ENCODE measurements at regions not wholly inside any gene's neighbourhood (a gene's known extent, or its start where the extent isn't known, plus 50 kb on each side); places are given as distances from the start of the nearest gene placed in this dataset.

GRCh38 chr4:100106982-100107381, 83.3 kb downstream of the DDIT4L start:
- Histone ChIP-seq H2AFZ (ENCODE audit: low read depth, low read length) (no peak overlapping the region), H3K9me3 (ENCODE audit: insufficient read depth, low read depth, low read length) (no peaks in the 10 kb centered on the region), H3K4me3 (ENCODE audit: insufficient read depth, low read depth, low read length) (no peak overlapping the region), H3K27ac (ENCODE audit: low read depth, low read length) (no peak overlapping the region), H4K20me1 (ENCODE audit: insufficient read depth, low read length) (no peaks in the 10 kb centered on the region), H3K27me3 (ENCODE audit: insufficient read depth, low read length) (no peaks in the 10 kb centered on the region), H3K79me2 (ENCODE audit: insufficient read depth, low read length) (no peaks in the 10 kb centered on the region), H3K36me3 (ENCODE audit: insufficient read depth, low read length) (no peaks in the 10 kb centered on the region), H3K4me2 (ENCODE audit: low read length) (no peak overlapping the region), H3K9ac (ENCODE audit: low read length) (no peak overlapping the region), H3K4me1 (ENCODE audit: insufficient read depth, low read length) (no peaks in the 10 kb centered on the region)
- no peaks in the 10 kb centered on the region for H3K27me3 Mint-ChIP-seq (ENCODE audit: low read depth, unreplicated experiment)
- H3K4me3 Mint-ChIP-seq (ENCODE audit: unreplicated experiment), result no peak overlapping the region
- TF ChIP-seq CTCF (IDR thresholded peaks at IDR 0.05; ENCODE audit: insufficient read depth, low read depth, low read length) (no peak), EZH2 (IDR thresholded peaks at IDR 0.05; ENCODE audit: insufficient read depth, low read length) (no peak)
- H3K36me3 Mint-ChIP-seq (ENCODE audit: low read depth, unreplicated experiment), result no peaks in the 10 kb centered on the region
- no peak for FAIRE-seq
- no peaks in the 10 kb centered on the region for H3K9me3 Mint-ChIP-seq (ENCODE audit: unreplicated experiment)
- H3K27ac Mint-ChIP-seq (ENCODE audit: unreplicated experiment), result no peak overlapping the region
- DNase-seq (ENCODE audit: low read depth), result no peak
- H3K4me1 Mint-ChIP-seq (ENCODE audit: low read depth, unreplicated experiment), result no peaks in the 10 kb centered on the region

- H2AFZ ChIP-seq (ENCODE audit: low read depth, low read length), result no peak overlapping the region
- H3K4me1 ChIP-seq (ENCODE audit: insufficient read depth, low read length), result no peaks in the 10 kb centered on the region
- no peaks in the 10 kb centered on the region for H3K27me3 ChIP-seq (ENCODE audit: insufficient read depth, low read length)
- H3K36me3 ChIP-seq (ENCODE audit: insufficient read depth, low read length), result no peaks in the 10 kb centered on the region
- H3K4me1 Mint-ChIP-seq (ENCODE audit: low read depth, unreplicated experiment), result peaks cover 7% of the 10 kb centered on the region
- no peak overlapping the region for H3K4me2 ChIP-seq (ENCODE audit: low read length)
- no peaks in the 10 kb centered on the region for H4K20me1 ChIP-seq (ENCODE audit: insufficient read depth, low read length)
- no peak for DNase-seq (ENCODE audit: low read depth)
- no peak overlapping the region for H3K9ac ChIP-seq (ENCODE audit: low read length)
- H3K9me3 Mint-ChIP-seq (ENCODE audit: unreplicated experiment), result no peaks in the 10 kb centered on the region
- H3K9me3 ChIP-seq (ENCODE audit: insufficient read depth, low read depth, low read length), result no peaks in the 10 kb centered on the region
- FAIRE-seq, result no peak
- TF ChIP-seq CTCF (IDR thresholded peaks at IDR 0.05; ENCODE audit: insufficient read depth, low read depth, low read length) (no peak), EZH2 (IDR thresholded peaks at IDR 0.05; ENCODE audit: insufficient read depth, low read length) (no peak)
- no peak overlapping the region for H3K27ac ChIP-seq (ENCODE audit: low read depth, low read length)
- H3K79me2 ChIP-seq (ENCODE audit: insufficient read depth, low read length), result no peaks in the 10 kb centered on the region
- no peaks in the 10 kb centered on the region for H3K36me3 Mint-ChIP-seq (ENCODE audit: low read depth, unreplicated experiment)
- no peaks in the 10 kb centered on the region for H3K27me3 Mint-ChIP-seq (ENCODE audit: low read depth, unreplicated experiment)
- no peak overlapping the region for H3K4me3 ChIP-seq (ENCODE audit: insufficient read depth, low read depth, low read length)
- H3K4me3 Mint-ChIP-seq (ENCODE audit: unreplicated experiment), result no peak overlapping the region
- no peak overlapping the region for H3K27ac Mint-ChIP-seq (ENCODE audit: unreplicated experiment)
Measured at GRCh38 chr4:100103671-100104070, 86.6 kb downstream of the DDIT4L start.

GRCh38 chr4:100100985-100101384, 89.3 kb downstream of the DDIT4L start:
- Histone ChIP-seq H4K20me1 (ENCODE audit: insufficient read depth, low read length) (no peaks in the 10 kb centered on the region), H3K4me1 (ENCODE audit: insufficient read depth, low read length) (no peaks in the 10 kb centered on the region)

More at GRCh38 chr4:100100985-100101384, 89.3 kb downstream of the DDIT4L start:
- DNase-seq (ENCODE audit: low read depth) (no peak), FAIRE-seq (no peak)
- Histone ChIP-seq H2AFZ (ENCODE audit: low read depth, low read length) (no peak overlapping the region), H3K27ac (ENCODE audit: low read depth, low read length) (no peak overlapping the region), H3K27me3 (ENCODE audit: insufficient read depth, low read length) (no peaks in the 10 kb centered on the region), H3K9ac (ENCODE audit: low read length) (no peak overlapping the region), H3K36me3 (ENCODE audit: insufficient read depth, low read length) (no peaks in the 10 kb centered on the region), H3K4me2 (ENCODE audit: low read length) (no peak overlapping the region), H3K4me3 (ENCODE audit: insufficient read depth, low read depth, low read length) (no peak overlapping the region), H3K79me2 (ENCODE audit: insufficient read depth, low read length) (no peaks in the 10 kb centered on the region), H3K9me3 (ENCODE audit: insufficient read depth, low read depth, low read length) (no peaks in the 10 kb centered on the region)
- no peaks in the 10 kb centered on the region for H3K36me3 Mint-ChIP-seq (ENCODE audit: low read depth, unreplicated experiment)
- H3K4me1 Mint-ChIP-seq (ENCODE audit: low read depth, unreplicated experiment), result peaks cover 14% of the 10 kb centered on the region
- no peaks in the 10 kb centered on the region for H3K27me3 Mint-ChIP-seq (ENCODE audit: low read depth, unreplicated experiment)
- H3K27ac Mint-ChIP-seq (ENCODE audit: unreplicated experiment), result no peak overlapping the region
- no peaks in the 10 kb centered on the region for H3K9me3 Mint-ChIP-seq (ENCODE audit: unreplicated experiment)
- TF ChIP-seq CTCF (IDR thresholded peaks at IDR 0.05; ENCODE audit: insufficient read depth, low read depth, low read length), result no peak
- TF ChIP-seq EZH2 (IDR thresholded peaks at IDR 0.05; ENCODE audit: insufficient read depth, low read length), result no peak
- H3K4me3 Mint-ChIP-seq (ENCODE audit: unreplicated experiment), result no peak overlapping the region

Data from astrocyte (in vitro differentiated cells and primary cell).